ENCODE measurements at regions not wholly inside any gene's neighbourhood (a gene's known extent, or its start where the extent isn't known, plus 50 kb on each side); places are given as distances from the start of the nearest gene placed in this dataset.
A peak's percentile ranks its signal among the peaks of the same experiment; 100 is the strongest.

DNA sequence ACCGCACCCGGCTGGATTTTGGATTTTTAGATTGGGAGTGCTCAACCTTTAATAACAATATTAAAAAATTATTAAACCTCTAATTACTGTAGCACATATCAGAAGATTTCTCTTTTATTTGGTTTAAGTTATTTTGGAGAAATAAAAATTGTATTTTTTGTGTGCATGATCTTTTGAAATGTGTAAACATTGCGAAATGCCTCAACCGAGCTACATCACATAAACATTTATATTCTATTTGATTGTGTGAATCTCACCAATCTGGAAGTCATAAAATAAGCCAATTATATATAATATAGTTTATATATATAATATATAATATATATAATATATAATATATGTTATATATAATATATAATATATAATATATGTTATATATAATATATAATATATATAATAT is 696.2 kb upstream of the RBFOX1 start:
- no peaks in the 10 kb centered on the region for H3K79me2 ChIP-seq (ENCODE audit: insufficient read depth, low read length)
- peaks cover 0 to 3% of the 10 kb centered on the region in 2 experiments; a peak in 1 of 5 replicates for H3K27me3 ChIP-seq (ENCODE audit: control insufficient read depth in 1 of 2, insufficient read depth in 2 of 2, low read length in 2 of 2)
- ChIA-PET POLR2A (no interaction called here), CTCF (ENCODE audit: low intra/inter-chr PET ratio, low total read pairs) (no interaction called here)
- no peaks in the 10 kb centered on the region for H3K4me1 ChIP-seq (ENCODE audit: insufficient read depth, low read length)
- no peak overlapping the region for H3K4me2 ChIP-seq (ENCODE audit: low read depth, low read length)
- no peak overlapping the region for H3K9ac ChIP-seq (ENCODE audit: insufficient read depth, low read depth, low read length)
- no peak overlapping the region for H3K27ac ChIP-seq (ENCODE audit: extremely low read length, insufficient read depth, low read length)
- H3K36me3 ChIP-seq (replicated peaks in 1 of 2; ENCODE audit: control insufficient read depth in 1 of 2, insufficient read depth in 2 of 2, low read length in 2 of 2) = no peaks in the 10 kb centered on the region
- 68% methylated on average over 4 of the region's 4 CpGs for WGBS (ENCODE audit: low lambda C conversion rate)
- no peaks in the 10 kb centered on the region for H4K20me1 ChIP-seq (ENCODE audit: insufficient read depth, low read length)
- DNase-seq (ENCODE audit: low spot score) (no peak), ATAC-seq (no peak), FAIRE-seq (no peak)
- no peaks in the 10 kb centered on the region for H3K9me3 ChIP-seq (ENCODE audit: low read length)
- no TSS peak for BruUV-seq (replicated peaks)
- no peak overlapping the region for H3K4me3 ChIP-seq (replicated peaks in 1 of 3; ENCODE audit: insufficient read depth in 1 of 3, low read depth in 2 of 3, low read length in 3 of 3)
- in situ Hi-C loops (cut with HindIII; ENCODE audit: extremely low pct_ligation_motif_present, low pct_unique_long_range_greater_than_20kb) (loop anchor here (25.0 kb wide), 1 partner anchor 1124 kb away; no protein-coding TSS in a partner anchor), intact Hi-C loops (cut with micrococcal nuclease; ENCODE audit: unreplicated experiment) (no loop called here)
- H2AFZ ChIP-seq (ENCODE audit: low read length) = no peak overlapping the region
- TF ChIP-seq ZNF44 (CRISPR knock-in tag; IDR thresholded peaks at IDR 0.05) (no peak), MAFK (conservative IDR thresholded peaks at IDR 0.05 in 1 of 2, IDR thresholded peaks at IDR 0.05 in 1 of 2; ENCODE audit: low read length in 2 of 2) (no peak), CEBPB (IDR thresholded peaks at IDR 0.05; ENCODE audit: borderline replicate concordance, low read depth, low read length) (peak; percentile 73)
- TF ChIP-seq, protein P1, sequence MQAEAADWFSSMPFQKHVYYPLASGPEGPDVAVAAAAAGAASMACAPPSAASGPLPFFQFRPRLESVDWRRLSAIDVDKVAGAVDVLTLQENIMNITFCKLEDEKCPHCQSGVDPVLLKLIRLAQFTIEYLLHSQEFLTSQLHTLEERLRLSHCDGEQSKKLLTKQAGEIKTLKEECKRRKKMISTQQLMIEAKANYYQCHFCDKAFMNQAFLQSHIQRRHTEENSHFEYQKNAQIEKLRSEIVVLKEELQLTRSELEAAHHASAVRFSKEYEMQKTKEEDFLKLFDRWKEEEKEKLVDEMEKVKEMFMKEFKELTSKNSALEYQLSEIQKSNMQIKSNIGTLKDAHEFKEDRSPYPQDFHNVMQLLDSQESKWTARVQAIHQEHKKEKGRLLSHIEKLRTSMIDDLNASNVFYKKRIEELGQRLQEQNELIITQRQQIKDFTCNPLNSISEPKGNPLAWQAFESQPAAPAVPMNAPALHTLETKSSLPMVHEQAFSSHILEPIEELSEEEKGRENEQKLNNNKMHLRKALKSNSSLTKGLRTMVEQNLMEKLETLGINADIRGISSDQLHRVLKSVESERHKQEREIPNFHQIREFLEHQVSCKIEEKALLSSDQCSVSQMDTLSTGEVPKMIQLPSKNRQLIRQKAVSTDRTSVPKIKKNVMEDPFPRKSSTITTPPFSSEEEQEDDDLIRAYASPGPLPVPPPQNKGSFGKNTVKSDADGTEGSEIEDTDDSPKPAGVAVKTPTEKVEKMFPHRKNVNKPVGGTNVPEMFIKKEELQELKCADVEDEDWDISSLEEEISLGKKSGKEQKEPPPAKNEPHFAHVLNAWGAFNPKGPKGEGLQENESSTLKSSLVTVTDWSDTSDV (CRISPR knock-in tag; IDR thresholded peaks at IDR 0.05) = no peak
- TF ChIP-seq, protein P2, sequence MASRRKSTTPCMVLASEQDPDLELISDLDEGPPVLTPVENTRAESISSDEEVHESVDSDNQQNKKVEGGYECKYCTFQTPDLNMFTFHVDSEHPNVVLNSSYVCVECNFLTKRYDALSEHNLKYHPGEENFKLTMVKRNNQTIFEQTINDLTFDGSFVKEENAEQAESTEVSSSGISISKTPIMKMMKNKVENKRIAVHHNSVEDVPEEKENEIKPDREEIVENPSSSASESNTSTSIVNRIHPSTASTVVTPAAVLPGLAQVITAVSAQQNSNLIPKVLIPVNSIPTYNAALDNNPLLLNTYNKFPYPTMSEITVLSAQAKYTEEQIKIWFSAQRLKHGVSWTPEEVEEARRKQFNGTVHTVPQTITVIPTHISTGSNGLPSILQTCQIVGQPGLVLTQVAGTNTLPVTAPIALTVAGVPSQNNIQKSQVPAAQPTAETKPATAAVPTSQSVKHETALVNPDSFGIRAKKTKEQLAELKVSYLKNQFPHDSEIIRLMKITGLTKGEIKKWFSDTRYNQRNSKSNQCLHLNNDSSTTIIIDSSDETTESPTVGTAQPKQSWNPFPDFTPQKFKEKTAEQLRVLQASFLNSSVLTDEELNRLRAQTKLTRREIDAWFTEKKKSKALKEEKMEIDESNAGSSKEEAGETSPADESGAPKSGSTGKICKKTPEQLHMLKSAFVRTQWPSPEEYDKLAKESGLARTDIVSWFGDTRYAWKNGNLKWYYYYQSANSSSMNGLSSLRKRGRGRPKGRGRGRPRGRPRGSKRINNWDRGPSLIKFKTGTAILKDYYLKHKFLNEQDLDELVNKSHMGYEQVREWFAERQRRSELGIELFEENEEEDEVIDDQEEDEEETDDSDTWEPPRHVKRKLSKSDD (CRISPR knock-in tag; IDR thresholded peaks at IDR 0.05; ENCODE audit: low read depth) = no peak

All from HepG2 (cell line).